ENCODE measurements at regions not wholly inside any gene's neighbourhood (a gene's known extent, or its start where the extent isn't known, plus 50 kb on each side); places are given as distances from the start of the nearest gene placed in this dataset.
"Not testable (repeated sequence)": the region's sequence is repeated elsewhere in the genome, so short reads cannot be mapped to it uniquely, and the experiment has no call there.

DNA sequence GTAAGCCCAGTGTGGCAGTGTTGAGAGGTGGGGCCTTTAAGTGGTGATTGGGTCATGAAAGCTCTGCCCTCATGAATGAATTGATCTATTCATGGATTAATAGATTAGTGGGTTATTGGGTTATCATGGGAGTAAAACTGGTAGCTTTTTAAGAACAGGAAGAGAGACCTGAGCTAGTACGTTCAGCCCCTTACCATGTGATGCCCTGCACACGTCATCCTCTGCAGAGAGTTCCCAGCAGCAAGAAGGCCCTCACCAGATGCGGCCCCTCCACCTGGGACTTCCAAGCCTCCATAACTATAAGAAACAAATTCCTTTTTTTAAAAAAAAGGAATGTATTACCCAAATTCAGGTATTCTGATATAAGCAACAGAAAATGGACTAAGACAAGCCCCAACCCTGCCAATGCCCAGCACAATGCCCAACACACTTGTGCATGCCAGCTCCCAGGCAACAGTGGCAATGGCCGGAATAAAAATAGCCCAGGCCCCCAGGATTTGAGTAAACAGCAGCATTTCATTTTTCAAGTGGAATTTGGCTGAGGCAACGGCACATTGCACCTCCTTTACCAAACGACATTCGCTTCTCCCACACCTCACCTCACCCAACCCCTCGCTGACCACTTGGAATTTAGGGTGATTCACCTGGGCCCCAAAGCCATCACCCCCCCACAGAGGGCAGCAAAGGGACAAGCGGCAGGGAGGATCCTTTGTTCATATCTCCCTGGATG is 215.9 kb downstream of the TOMM20 start:
- no peak for DNase-seq (ENCODE audit: low read depth, low spot score)
- Histone ChIP-seq H3K27me3 (ENCODE audit: control insufficient read depth, insufficient read depth, low read length) (no peaks in the 10 kb centered on the region), H3K9me3 (ENCODE audit: control insufficient read depth, insufficient read depth, low read length) (peaks cover under 1% of the 10 kb centered on the region; the same call in 1 of the 2 replicates), H3K4me3 (ENCODE audit: low read depth, low read length) (no peak overlapping the region), H3K27ac (ENCODE audit: low read depth, low read length) (no peak overlapping the region)
- TF ChIP-seq, protein P1, sequence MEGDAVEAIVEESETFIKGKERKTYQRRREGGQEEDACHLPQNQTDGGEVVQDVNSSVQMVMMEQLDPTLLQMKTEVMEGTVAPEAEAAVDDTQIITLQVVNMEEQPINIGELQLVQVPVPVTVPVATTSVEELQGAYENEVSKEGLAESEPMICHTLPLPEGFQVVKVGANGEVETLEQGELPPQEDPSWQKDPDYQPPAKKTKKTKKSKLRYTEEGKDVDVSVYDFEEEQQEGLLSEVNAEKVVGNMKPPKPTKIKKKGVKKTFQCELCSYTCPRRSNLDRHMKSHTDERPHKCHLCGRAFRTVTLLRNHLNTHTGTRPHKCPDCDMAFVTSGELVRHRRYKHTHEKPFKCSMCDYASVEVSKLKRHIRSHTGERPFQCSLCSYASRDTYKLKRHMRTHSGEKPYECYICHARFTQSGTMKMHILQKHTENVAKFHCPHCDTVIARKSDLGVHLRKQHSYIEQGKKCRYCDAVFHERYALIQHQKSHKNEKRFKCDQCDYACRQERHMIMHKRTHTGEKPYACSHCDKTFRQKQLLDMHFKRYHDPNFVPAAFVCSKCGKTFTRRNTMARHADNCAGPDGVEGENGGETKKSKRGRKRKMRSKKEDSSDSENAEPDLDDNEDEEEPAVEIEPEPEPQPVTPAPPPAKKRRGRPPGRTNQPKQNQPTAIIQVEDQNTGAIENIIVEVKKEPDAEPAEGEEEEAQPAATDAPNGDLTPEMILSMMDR (IDR thresholded peaks at IDR 0.05; ENCODE audit: low read depth, low read length) = no peak
- ChIA-PET CTCF (interaction anchor here (0.8 kb wide), 1 partner anchor 413 kb away, joined by 4 read pairs; no protein-coding TSS in a partner anchor), POLR2A (no interaction called here)

- H3K9me3 ChIP-seq (ENCODE audit: control insufficient read depth, insufficient read depth, low read length) = no peaks in the 10 kb centered on the region; the same call in 1 of the 2 replicates
- TF ChIP-seq, protein P1 (IDR thresholded peaks at IDR 0.05; ENCODE audit: low read depth, low read length) = no peak
- H3K27me3 ChIP-seq (ENCODE audit: control insufficient read depth, insufficient read depth, low read length) = no peaks in the 10 kb centered on the region
- no peak for DNase-seq (ENCODE audit: low read depth, low spot score)
- no peak overlapping the region for H3K4me3 ChIP-seq (ENCODE audit: low read depth, low read length)
- CTCF ChIA-PET = no interaction called here
- POLR2A ChIA-PET = no interaction called here
- H3K27ac ChIP-seq (ENCODE audit: low read depth, low read length) = no peak overlapping the region
Observed at GRCh38 chr1:234911787-234912186, 216.8 kb downstream of the TOMM20 start.

DNA sequence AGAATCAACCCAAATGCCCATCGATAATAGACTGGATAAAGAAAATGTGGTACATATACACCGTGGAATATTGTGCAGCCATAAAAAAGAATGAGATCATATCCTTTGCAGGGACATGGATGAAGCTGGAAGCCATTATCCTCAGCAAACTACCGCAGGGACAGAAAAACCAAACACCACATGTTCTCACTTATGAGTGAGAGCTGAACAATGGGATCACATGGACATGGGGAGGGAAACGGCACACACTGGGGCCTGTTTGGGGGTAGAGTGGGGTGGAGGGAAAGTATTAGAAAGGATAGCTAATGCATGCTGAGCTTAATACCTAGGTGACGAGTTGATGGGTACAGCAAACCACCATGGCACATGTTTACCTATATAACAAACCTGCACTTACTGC is 217.5 kb downstream of the TOMM20 start:
- DNase-seq (ENCODE audit: low read depth, low spot score); H3K9me3 ChIP-seq (ENCODE audit: control insufficient read depth, insufficient read depth, low read length); H3K27ac ChIP-seq (ENCODE audit: low read depth, low read length); H3K4me3 ChIP-seq (ENCODE audit: low read depth, low read length); H3K27me3 ChIP-seq (ENCODE audit: control insufficient read depth, insufficient read depth, low read length): not testable (repeated sequence)
- POLR2A ChIA-PET = interaction anchor here (0.6 kb wide), 1 partner anchor 354 kb away, joined by 3 read pairs; no protein-coding TSS in a partner anchor
- CTCF ChIA-PET = interaction anchor here (0.6 kb wide), 1 partner anchor 9 kb away, joined by 3 read pairs; no protein-coding TSS in a partner anchor

DNA sequence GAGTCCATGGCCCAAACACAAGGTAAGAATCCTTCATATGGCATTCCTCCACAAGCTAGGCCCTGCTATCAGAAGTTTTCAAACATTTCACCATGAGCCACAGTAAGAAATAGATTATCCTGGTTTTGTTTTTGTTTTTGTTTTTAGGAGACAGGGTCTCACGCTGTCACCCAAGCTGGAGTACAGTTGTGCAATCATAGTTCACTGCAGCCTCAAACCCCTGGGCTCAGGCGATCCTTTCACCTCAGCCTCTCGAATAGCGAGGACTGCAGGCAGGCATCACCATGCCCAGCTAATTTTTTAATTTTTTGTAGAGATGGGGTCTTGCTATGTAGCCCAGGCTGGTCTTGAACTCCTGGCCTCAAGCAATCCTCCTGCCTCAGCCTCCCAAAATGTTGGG is 218.8 kb downstream of the TOMM20 start:
- DNase-seq (ENCODE audit: low read depth, low spot score) = no peak
- POLR2A ChIA-PET = no interaction called here
- Histone ChIP-seq H3K4me3 (ENCODE audit: low read depth, low read length) (no peak overlapping the region), H3K27ac (ENCODE audit: low read depth, low read length) (no peak overlapping the region), H3K9me3 (ENCODE audit: control insufficient read depth, insufficient read depth, low read length) (no peaks in the 10 kb centered on the region; the same call in 1 of the 2 replicates), H3K27me3 (ENCODE audit: control insufficient read depth, insufficient read depth, low read length) (no peaks in the 10 kb centered on the region)
- TF ChIP-seq, protein P1 (IDR thresholded peaks at IDR 0.05; ENCODE audit: low read depth, low read length) = no peak
- CTCF ChIA-PET = no interaction called here

- ChIA-PET POLR2A (no interaction called here), CTCF (no interaction called here)
- no peak for DNase-seq (ENCODE audit: low read depth, low spot score)
Observed at GRCh38 chr1:234909307-234909810, 219.3 kb downstream of the TOMM20 start.

More at GRCh38 chr1:234909307-234909810, 219.3 kb downstream of the TOMM20 start:
- Histone ChIP-seq H3K4me3 (ENCODE audit: low read depth, low read length) (no peak overlapping the region), H3K27me3 (ENCODE audit: control insufficient read depth, insufficient read depth, low read length) (no peaks in the 10 kb centered on the region), H3K9me3 (ENCODE audit: control insufficient read depth, insufficient read depth, low read length) (no peaks in the 10 kb centered on the region; the same call in 1 of the 2 replicates), H3K27ac (ENCODE audit: low read depth, low read length) (no peak overlapping the region)
- TF ChIP-seq, protein P1 (IDR thresholded peaks at IDR 0.05; ENCODE audit: low read depth, low read length) = no peak

Measured in AG04450 (cell line).